Stimulated activated naive CD8-positive, alpha-beta T cell treated with anti-CD3 and anti-CD28 coated beads, Interleukin-15, Interleukin-2, amounts not matched to agents 100 U/mL and 50 U/mL, for 24 hours (primary cell): ENCODE measurements at regions not wholly inside any gene's neighbourhood (a gene's known extent, or its start where the extent isn't known, plus 50 kb on each side); places are given as distances from the start of the nearest gene placed in this dataset.

Source experiments
- ATAC-seq: fragments of 150-1000 bp; cut with Tn5 transposase; one replicate; pipeline ENCODE4 v1.10.0; 2021
- DNase-seq: peaks from one replicate; pipeline ENCODE4 v3.0.0; 2021

DNA sequence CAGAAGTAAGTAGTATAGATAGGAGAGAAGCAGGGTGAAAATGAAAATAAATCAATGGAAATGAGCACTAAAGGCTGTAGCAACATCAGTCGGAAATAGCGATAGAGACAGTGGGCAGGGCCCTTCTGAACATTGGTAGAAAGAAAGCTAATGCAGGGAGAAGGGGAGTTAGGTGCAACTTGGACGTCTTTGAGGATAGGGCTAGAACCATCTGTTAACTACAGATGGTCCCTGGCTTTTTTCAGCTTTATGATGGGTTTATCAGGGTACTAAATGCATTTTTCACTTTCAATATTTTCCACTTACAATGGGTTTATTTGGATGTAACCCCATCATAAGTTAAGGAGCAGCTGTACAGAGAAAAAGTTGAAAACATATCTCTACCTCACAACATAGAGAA is 72.8 kb upstream of the CNR1 start:
- no peak for DNase-seq
- no peak for ATAC-seq

DNA sequence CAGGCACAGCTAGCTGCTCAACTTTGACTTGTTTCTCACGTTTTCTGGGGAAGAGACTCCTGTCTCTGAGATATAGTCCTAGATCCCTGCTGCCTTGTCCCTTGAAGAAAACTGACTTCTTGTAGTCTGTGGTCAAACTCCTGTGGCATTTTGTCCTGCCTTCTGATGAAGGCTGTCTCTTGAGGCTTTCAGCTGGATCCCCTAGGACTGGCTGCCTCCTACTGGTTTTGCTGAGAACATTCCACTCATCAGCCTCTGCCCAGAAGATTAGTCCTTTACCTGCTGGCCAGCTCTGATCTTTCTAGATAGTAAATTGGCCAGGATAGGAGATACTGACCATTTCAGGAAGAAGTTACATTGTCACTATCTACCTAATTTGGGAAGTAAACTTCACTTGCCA is 71.9 kb upstream of the CNR1 start:
- no peak for DNase-seq
- no peak for ATAC-seq

DNA sequence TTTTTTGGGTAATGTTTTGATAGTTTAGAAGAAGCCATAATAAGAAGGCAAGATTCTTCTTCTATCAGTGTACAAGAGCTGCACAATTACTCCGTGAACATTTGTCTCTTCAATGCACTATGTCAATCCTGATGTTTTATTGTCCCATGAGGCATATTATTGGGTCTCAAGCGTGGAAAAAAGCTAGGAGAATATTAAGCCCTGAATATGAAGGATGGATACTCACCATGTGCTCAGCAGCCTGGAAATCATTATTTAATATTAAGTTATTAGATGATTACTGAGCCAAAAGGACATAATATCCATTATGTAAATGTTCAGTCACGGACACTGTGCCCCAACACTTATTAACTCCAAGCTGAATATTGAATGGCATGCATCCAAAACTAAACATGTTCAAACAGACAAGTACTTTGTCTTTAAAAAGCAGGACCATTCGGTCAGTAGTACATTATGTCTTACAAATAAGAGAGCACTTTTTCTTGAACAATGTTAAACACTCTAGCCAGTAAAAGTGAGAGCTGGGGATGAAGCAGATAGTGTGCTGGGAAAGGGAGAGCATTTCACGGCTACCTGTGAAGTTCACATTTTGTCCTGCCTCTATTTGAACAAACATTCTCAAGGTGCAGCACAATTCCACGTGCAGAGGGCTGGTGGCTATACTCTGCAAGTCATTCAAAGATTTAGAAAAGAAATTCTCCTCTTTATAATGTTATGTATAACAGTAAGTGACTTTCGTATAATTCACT is 70.6 kb upstream of the CNR1 start:
- DNase-seq, result no peak
- no peak for ATAC-seq

DNA sequence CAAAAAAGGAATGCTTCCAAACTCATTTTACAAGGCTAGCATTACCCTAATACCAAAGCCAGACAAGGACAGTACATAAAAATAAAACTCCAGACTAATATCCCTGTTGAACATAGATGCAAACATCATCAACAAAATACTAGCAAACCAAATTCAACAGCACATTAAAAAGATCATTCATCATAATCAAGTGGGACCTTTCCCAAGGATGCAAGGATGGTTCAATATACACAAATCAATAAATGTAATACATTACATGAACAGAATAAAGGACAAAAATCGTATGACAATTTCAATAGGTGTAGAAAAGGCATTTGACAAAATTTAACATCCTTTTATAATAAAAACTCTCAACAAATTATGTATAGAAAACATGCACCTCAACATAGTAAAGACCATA is 66.6 kb upstream of the CNR1 start:
- DNase-seq (no peak), ATAC-seq (no peak)

DNA sequence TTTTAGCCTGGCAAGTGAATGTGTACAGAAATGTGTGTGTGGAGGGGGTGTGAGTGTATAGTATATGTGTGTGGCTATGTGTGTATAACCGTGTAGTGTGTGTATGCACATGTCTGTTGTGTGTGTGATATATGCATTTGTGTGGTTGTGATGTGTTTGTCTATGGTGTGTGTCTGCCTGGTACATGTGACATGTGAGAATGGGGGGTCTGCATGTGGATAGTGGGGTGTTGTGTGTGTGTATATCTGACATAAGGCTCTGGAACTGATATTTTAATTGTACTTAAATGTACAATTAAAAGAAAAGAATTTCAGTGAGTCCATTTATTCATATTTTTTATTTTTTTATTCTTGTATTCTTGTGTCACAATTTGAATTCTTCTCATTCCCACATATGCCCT is 57.2 kb upstream of the CNR1 start:
- DNase-seq (no peak), ATAC-seq (no peak)

DNA sequence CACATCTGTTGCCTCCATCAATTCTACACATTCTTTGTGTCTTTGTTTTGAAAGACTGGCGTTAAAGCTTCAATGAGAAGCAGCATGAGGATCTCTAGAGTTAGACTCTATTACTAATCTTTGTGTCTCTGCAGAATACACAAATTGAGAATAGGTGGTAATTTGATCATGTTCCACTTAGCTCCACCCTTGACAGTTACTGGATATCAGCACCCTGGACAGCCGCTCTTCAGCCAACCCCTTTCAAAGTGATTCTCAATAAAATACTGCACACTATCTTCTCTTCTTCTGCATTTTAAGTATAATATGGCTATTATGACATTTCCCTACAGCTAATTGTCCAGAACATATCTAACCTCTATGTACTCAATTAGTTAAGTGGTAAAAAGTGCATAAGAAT is 54.3 kb upstream of the CNR1 start:
- ATAC-seq (no peak), DNase-seq (no peak)

DNA sequence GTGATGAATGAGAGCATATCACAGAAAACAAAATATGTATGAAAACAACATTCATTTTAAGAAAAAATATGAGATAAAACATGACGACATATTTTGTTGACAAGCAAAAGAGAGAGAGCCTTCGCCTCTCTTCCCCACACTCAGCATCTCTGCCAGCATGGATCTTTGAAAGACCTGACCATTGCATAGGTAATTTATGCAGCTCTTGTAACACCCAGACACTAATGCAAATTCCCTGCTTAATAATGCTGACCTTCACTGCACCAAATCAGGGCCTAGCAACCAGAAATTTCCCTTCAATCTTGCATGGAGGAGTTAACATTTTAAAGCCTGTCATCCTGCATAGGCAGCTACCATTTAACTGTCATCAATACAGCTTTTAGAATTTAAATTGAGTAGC is 50.0 kb upstream of the CNR1 start:
- DNase-seq (no peak), ATAC-seq (no peak)
